DMS153 (cell line): ENCODE measurements at regions not wholly inside any gene's neighbourhood (a gene's known extent, or its start where the extent isn't known, plus 50 kb on each side); places are given as distances from the start of the nearest gene placed in this dataset.
A peak's percentile ranks its signal among the peaks of the same experiment; 100 is the strongest.

Source experiments
- DNase-seq: peaks from one replicate; lab custom pipeline; 2025; lab: John Stamatoyannopoulos, UW

DNA sequence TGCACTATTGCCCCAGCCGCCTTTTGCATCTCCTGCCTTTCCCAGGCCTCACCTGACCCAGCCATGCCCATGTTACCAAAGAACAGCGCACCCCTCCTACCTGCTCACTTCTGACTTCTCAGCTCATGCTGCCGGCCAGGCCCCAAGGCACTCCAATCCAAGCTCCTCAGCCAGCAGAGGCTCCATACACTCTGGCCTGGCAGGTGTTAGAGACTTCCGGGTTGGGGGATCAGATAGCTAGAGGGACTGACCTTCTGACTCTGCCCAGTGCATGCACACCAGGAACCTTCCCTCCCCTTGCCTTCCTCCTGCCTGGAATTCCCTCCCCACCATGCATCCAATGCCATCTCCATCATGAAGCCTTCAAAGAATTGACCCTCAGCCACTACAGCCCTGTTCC is 56.2 kb upstream of the ZMIZ1 start:
- no peak for DNase-seq

DNA sequence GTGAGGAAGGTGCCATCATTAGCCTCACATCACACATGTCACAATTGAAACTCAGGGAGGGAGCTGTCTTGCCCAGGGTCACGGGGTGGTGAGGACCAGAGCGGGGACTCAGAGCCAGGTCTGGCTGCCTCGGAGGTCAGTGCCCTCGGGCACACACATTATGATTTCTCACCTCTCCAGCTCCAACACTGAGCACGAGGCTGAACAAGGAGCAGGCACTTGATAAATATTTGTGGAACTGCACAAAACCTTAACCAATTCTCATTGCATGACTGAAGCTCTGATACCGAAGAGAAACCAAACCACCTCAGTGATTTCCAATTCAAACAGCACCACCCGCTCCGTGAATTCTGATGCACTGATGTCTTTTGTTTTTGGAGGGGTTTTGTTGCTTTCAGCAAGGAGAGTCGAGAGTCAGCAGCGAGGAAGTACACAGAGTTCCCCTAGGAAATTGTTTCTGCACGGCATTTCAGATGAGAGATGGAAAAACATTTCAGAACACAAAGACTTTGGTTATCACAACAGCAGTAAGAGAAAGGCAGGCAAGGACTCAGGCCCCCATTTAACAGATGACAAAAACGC is 55.3 kb upstream of the ZMIZ1 start:
- DNase-seq = no peak

DNA sequence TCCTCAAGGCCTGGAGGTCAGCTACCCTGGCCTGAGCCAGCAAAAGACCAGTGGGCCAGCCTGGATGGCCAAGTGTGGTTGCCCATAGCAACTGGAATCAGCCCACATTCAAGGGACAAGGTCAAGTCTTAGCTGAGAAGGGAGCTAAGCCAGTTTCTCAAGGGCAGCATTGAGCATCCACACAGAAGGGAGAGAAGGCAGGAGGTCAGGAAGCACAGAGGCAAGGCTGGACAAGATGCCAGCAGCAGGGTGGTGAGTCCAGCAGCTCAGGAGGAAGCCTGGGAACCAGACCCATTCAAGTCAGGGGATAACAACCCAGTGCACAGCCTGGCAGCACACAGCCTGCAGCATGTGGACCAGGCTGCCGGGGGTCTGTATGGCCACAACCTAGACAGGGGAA is 54.0 kb upstream of the ZMIZ1 start:
- DNase-seq = no peak

DNA sequence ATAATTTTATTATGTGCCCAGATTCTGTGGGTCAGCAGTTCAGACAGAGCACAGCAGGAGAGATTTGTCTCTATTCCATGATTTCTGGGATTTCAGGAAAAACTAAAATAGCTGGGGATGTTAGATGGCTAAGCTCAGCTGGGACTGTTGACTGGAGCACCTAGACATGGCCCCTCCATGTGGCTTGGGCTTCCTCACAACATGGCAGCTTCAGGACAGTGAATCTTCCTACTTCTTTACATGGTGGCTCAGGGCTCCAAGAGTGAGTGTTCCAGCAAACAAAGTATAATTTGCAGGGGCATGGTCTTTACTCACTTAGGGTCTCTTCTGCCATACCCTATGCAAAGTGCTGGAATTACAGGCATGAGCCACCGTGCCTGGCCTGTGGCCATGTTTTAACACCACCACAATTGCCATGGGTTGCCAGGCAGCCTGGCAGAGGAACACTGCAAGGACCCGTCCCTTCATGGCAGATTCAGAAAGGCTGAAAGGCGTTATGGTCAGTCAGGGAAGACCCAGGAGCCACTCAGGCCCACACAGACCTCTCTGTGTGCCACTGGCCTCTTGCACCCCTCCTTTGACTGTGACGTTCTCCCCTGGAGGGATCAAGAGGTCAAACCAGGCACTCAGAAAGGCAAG is 50.8 kb upstream of the ZMIZ1 start:
- DNase-seq = no peak

DNA sequence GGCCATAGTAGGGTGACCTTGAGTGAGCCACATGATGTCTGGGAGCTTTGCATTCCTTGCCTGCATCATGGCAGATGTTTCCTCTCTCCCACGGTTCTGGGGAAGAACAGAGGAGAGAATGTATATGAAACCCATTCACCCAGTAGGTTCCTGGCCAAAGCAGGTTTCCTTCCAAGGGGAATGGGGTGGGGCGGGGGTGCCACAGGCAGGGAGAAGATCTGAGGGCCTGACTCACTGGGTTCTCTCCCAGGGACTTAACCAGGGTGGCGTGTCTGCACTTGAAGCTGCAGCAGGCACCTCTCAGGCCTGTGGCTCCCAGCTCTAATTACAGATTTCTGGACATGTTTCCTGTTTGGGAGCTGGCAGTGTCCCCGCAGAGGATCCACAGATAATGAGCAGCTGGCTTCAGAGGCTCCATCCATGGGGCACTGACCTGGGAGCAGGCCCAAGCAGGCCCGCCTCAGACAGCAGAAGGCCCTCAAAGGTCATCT is 50.2 kb upstream of the ZMIZ1 start:
- DNase-seq = peak; percentile 69
